IMR-90 (cell line): ENCODE measurements at regions not wholly inside any gene's neighbourhood (a gene's known extent, or its start where the extent isn't known, plus 50 kb on each side); places are given as distances from the start of the nearest gene placed in this dataset.

Source experiments
- ATAC-seq: fragments of 200-7000 bp; cut with Tn5 transposase; 2 replicates; pipeline ENCODE4 v1.9.1; 2020; ENCODE audit warnings: low read depth, mild to moderate bottlenecking, moderate library complexity
- BruUV-seq: library from RNA; stranded (reverse); fragments of 400-500 nt; replicated peaks from 2 replicates; lab custom pipeline; 2021; lab: Mats Ljungman, UMichigan
- CTCF ChIA-PET: fragments of 300-600 bp; formaldehyde crosslinking; extraction: SDS; loops from one replicate; lab custom pipeline; 2021; ENCODE audit warnings: antibody characterized with exemption; lab: Yijun Ruan, JAX
- POLR2A ChIA-PET: fragments of 300-600 bp; sonication (Branson Sonifier 250); formaldehyde crosslinking; loops from one replicate; lab custom pipeline; 2022; ENCODE audit warnings: antibody characterized with exemption; ENCODE audit not compliant: unreplicated experiment; lab: Charles Lee
- DNase-seq: peaks from one replicate; pipeline ENCODE4 v3.0.0; 2013
- H2AFZ ChIP-seq: replicated peaks from 2 replicates; pipeline ENCODE3; 2013; ENCODE audit warnings: low read length, mild to moderate bottlenecking; ENCODE audit not compliant: poor library complexity
- H2AK5ac ChIP-seq: 2 replicates; pipeline ENCODE4 v1.6.1; 2013; ENCODE audit warnings: low read depth, low read length, inconsistent platforms
- H2AK9ac ChIP-seq: replicated peaks from 2 replicates; pipeline ENCODE3; 2013; ENCODE audit warnings: mild to moderate bottlenecking, low read depth, low read length, moderate library complexity; ENCODE audit not compliant: poor library complexity
- H2BK120ac ChIP-seq: 2 replicates; pipeline ENCODE4 v1.6.1; 2013; ENCODE audit warnings: low read depth, low read length, inconsistent platforms
- H2BK15ac ChIP-seq: 3 replicates; pipeline ENCODE4 v1.6.1; 2013; ENCODE audit warnings: low read depth, low read length, inconsistent platforms
- H2BK20ac ChIP-seq: 2 replicates; pipeline ENCODE4 v1.6.1; 2013; ENCODE audit warnings: low read depth, mild to moderate bottlenecking, inconsistent platforms, low read length, moderate library complexity
- H2BK5ac ChIP-seq: 2 replicates; pipeline ENCODE4 v1.6.1; 2013; ENCODE audit warnings: mild to moderate bottlenecking, low read depth, low read length, inconsistent platforms; ENCODE audit not compliant: poor library complexity, severe bottlenecking
- H3K14ac ChIP-seq: replicated peaks from 2 replicates; pipeline ENCODE4 v1.6.1; 2013; ENCODE audit warnings: low read depth, low read length, inconsistent platforms
- H3K18ac ChIP-seq: 2 replicates; pipeline ENCODE4 v1.6.1; 2013; ENCODE audit warnings: low read depth, low read length, control low read depth
- H3K23ac ChIP-seq: 2 replicates; pipeline ENCODE4 v1.6.1; 2013; ENCODE audit warnings: low read depth, low read length, inconsistent platforms
- H3K27ac ChIP-seq: 2 replicates; pipeline ENCODE4 v1.5.1; 2013; ENCODE audit warnings: mild to moderate bottlenecking, control low read depth, low read length; ENCODE audit not compliant: insufficient read depth
- H3K27me3 ChIP-seq: 2 replicates; pipeline ENCODE4 v1.6.1; 2013; ENCODE audit warnings: low read length; ENCODE audit not compliant: control insufficient read depth, insufficient read depth
- H3K36me3 ChIP-seq: 2 replicates; pipeline ENCODE4 v1.6.1; 2013; ENCODE audit warnings: low read length, mixed read lengths; ENCODE audit not compliant: control insufficient read depth, insufficient read depth
- H3K4ac ChIP-seq: 2 replicates; pipeline ENCODE4 v1.6.1; 2013; ENCODE audit warnings: low read depth, low read length, inconsistent platforms
- H3K4me1 ChIP-seq: 2 replicates; pipeline ENCODE4 v1.6.1; 2013; ENCODE audit warnings: low read length, mixed read lengths; ENCODE audit not compliant: control insufficient read depth, insufficient read depth
- H3K4me2 ChIP-seq: 2 replicates; pipeline ENCODE4 v1.6.1; 2013; ENCODE audit warnings: low read depth, mild to moderate bottlenecking, control low read depth, low read length, moderate library complexity
- H3K4me3 ChIP-seq: 2 replicates; pipeline ENCODE4 v1.5.1; 2013; ENCODE audit warnings: low read depth, mild to moderate bottlenecking, control low read depth, low read length, moderate library complexity; ENCODE audit not compliant: insufficient read depth
- H3K56ac ChIP-seq: 2 replicates; pipeline ENCODE4 v1.6.1; 2013; ENCODE audit warnings: low read length, inconsistent platforms; ENCODE audit not compliant: insufficient read depth; ENCODE audit errors: extremely low read depth
- H3K79me1 ChIP-seq, 2 experiments: 2 replicates each; pipeline ENCODE4 v1.6.1; 2013; ENCODE audit warnings: low read length in 2 of 2, inconsistent platforms in 1 of 2, low read depth in 1 of 2
- H3K9ac ChIP-seq: 2 replicates; pipeline ENCODE4 v1.6.1; 2013; ENCODE audit warnings: low read depth, low read length, control low read depth
- H3K9me1 ChIP-seq: 2 replicates; pipeline ENCODE4 v1.6.1; 2013; ENCODE audit warnings: low read length, inconsistent platforms; ENCODE audit not compliant: insufficient read depth
- H3K9me3 ChIP-seq: 2 replicates; pipeline ENCODE4 v1.6.1; 2013; ENCODE audit warnings: low read length; ENCODE audit not compliant: control insufficient read depth, insufficient read depth
- H4K20me1 ChIP-seq: 2 replicates; pipeline ENCODE4 v1.6.1; 2013; ENCODE audit warnings: low read length, inconsistent platforms; ENCODE audit not compliant: insufficient read depth
- H4K5ac ChIP-seq: 2 replicates; pipeline ENCODE4 v1.6.1; 2013; ENCODE audit warnings: mild to moderate bottlenecking, low read depth, low read length, control low read depth
- H4K8ac ChIP-seq, 2 experiments: 2 replicates each; pipeline ENCODE4 v1.6.1; 2013; ENCODE audit warnings: low read depth in 2 of 2, low read length in 2 of 2, control low read depth in 1 of 2, inconsistent platforms in 1 of 2
- H4K91ac ChIP-seq: 2 replicates; pipeline ENCODE4 v1.6.1; 2013; ENCODE audit warnings: low read depth, low read length, inconsistent platforms; ENCODE audit not compliant: insufficient read depth
- BHLHE40 ChIP-seq: fragments of 150-350 bp; IDR thresholded peaks from 2 replicates; pipeline ENCODE4 v1.6.1; 2016; ENCODE audit warnings: mild to moderate bottlenecking, low read depth, low read length
- CEBPB ChIP-seq: IDR thresholded peaks from 2 replicates; pipeline ENCODE4 v1.6.1; 2012; ENCODE audit warnings: low read depth, low read length, improper control_type of control experiment
- MXI1 ChIP-seq: IDR thresholded peaks from 2 replicates; pipeline ENCODE4 v1.6.1; 2012; ENCODE audit warnings: low read depth, mild to moderate bottlenecking, low read length, moderate library complexity, borderline replicate concordance
- NFE2L2 ChIP-seq: fragments of 150-350 bp; IDR thresholded peaks from 2 replicates; pipeline ENCODE4 v1.6.1; 2016; ENCODE audit warnings: low read depth, mild to moderate bottlenecking, low read length
- POLR2A ChIP-seq: IDR thresholded peaks from 2 replicates; pipeline ENCODE4 v1.6.1; 2012; ENCODE audit warnings: mild to moderate bottlenecking, low read depth, low read length
- RCOR1 ChIP-seq: IDR thresholded peaks from 2 replicates; pipeline ENCODE4 v1.6.1; 2012; ENCODE audit warnings: mild to moderate bottlenecking, low read length, improper control_type of control experiment; ENCODE audit not compliant: insufficient replicate concordance
- RFX5 ChIP-seq: IDR thresholded peaks from 2 replicates; pipeline ENCODE4 v1.8.0; 2012; ENCODE audit warnings: low read depth, mild to moderate bottlenecking, low read length, moderate library complexity
- SMC3 ChIP-seq: fragments of 150-350 bp; IDR thresholded peaks from 2 replicates; pipeline ENCODE4 v1.6.1; 2016; ENCODE audit warnings: low read depth, mild to moderate bottlenecking, antibody characterized with exemption, low read length, moderate library complexity
- USF2 ChIP-seq: fragments of 150-350 bp; IDR thresholded peaks from 2 replicates; pipeline ENCODE4 v1.6.1; 2017; ENCODE audit warnings: mild to moderate bottlenecking, antibody characterized with exemption, low read length, low read depth
- WGBS, 2 experiments: methylation state at CpG; one replicate each; pipeline versions ENCODE4 v1.1.5 to v1.1.7; 2013; ENCODE audit warnings: missing lambda C conversion rate in 2 of 2; ENCODE audit not compliant: insufficient read length in 1 of 2; ENCODE audit errors: extremely low coverage in 2 of 2; 5-methylcytosine and 5-hydroxymethylcytosine counted together
- dilution Hi-C: fragments of 300-500 bp; cut with HindIII; formaldehyde crosslinking; loops from one replicate; pipeline ENCODE4 v1.14.3; 2018; ENCODE audit warnings: low sequenced_read_pairs; ENCODE audit not compliant: unreplicated experiment
- in situ Hi-C: fragments of 300-500 bp; cut with MboI; formaldehyde crosslinking; loops from 3 replicates; pipeline ENCODE4 v1.14.3; 2019; ENCODE audit warnings: low sequenced_read_pairs, inconsistent platforms, mixed read lengths
- intact Hi-C: fragments of 100-400 bp; cut with micrococcal nuclease; formaldehyde crosslinking; loops from 2 replicates; pipeline ENCODE4 v1.10.0; 2022

GRCh38 chr6:6518631-6519427, 69.7 kb upstream of the LY86 start:
- Histone ChIP-seq H4K20me1 (no peaks in the 10 kb centered on the region), H3K27ac (no peak overlapping the region), H4K8ac (no peak overlapping the region), H4K5ac (no peak overlapping the region), H3K14ac (no peak overlapping the region), H2AK5ac (no peak overlapping the region), H2BK20ac (no peak overlapping the region), H4K91ac (no peak overlapping the region), H3K56ac (no peak overlapping the region), H3K27me3 (no peaks in the 10 kb centered on the region), H3K9me3 (peaks cover 33% of the 10 kb centered on the region), H3K23ac (no peak overlapping the region), H2BK15ac (no peak overlapping the region), H2BK120ac (no peak overlapping the region), H3K9me1 (no peaks in the 10 kb centered on the region), H3K4me3 (no peak overlapping the region), H3K18ac (no peak overlapping the region), H2BK5ac (no peak overlapping the region), H3K9ac (no peak overlapping the region), H2AK9ac (no peak overlapping the region), H3K4me2 (no peak overlapping the region), H3K79me1 (no peaks in the 10 kb centered on the region), H3K4me1 (no peaks in the 10 kb centered on the region), H3K36me3 (no peaks in the 10 kb centered on the region), H2AFZ (no peak overlapping the region), H3K4ac (no peak overlapping the region)
- ChIA-PET POLR2A (no interaction called here), CTCF (no interaction called here)
- 13% methylated on average over 3 of the region's 7 CpGs; no CpG with 5 or more reads in 1 of the 2 experiments for WGBS, 2 experiments
- in situ Hi-C loops (no loop called here), dilution Hi-C loops (no loop called here), intact Hi-C loops (no loop called here)
- TF ChIP-seq RFX5 (no peak), MXI1 (no peak), NFE2L2 (no peak), POLR2A (no peak), SMC3 (no peak), BHLHE40 (no peak), CEBPB (no peak), RCOR1 (no peak), USF2 (no peak)
- no peak for ATAC-seq
- DNase-seq: no peak
- no TSS peak for BruUV-seq
